ENCODE measurements at regions not wholly inside any gene's neighbourhood (a gene's known extent, or its start where the extent isn't known, plus 50 kb on each side); places are given as distances from the start of the nearest gene placed in this dataset.

- ChIA-PET CTCF (interaction anchor here (0.6 to 1.5 kb wide), 6 partner anchors 51 to 631 kb away, joined by 3 to 4 read pairs (median 3); no protein-coding TSS in a partner anchor), POLR2A (interaction anchor here (1.4 to 1.9 kb wide), 2 partner anchors 11 to 14 kb away, joined by 3 to 6 read pairs; no protein-coding TSS in a partner anchor)
- Mint-ChIP-seq H3K4me1 (ENCODE audit: insufficient read depth, unreplicated experiment) (peaks cover 34% of the 10 kb centered on the region), H3K27ac (ENCODE audit: low read depth, unreplicated experiment) (peak overlapping the region; percentile 78), H3K36me3 (ENCODE audit: insufficient read depth, unreplicated experiment) (no peaks in the 10 kb centered on the region), H3K9me3 (ENCODE audit: unreplicated experiment) (no peaks in the 10 kb centered on the region), H3K27me3 (ENCODE audit: insufficient read depth, unreplicated experiment) (no peaks in the 10 kb centered on the region), H3K4me3 (ENCODE audit: unreplicated experiment) (no peak overlapping the region)
- intact Hi-C loops (cut with micrococcal nuclease) = no loop called here
- BruUV-seq (replicated peaks) = no TSS peak
- no peak for DNase-seq (ENCODE audit: unreplicated experiment)
- TF ChIP-seq CTCF (IDR thresholded peaks at IDR 0.05; ENCODE audit: unreplicated experiment) = no peak
Observed at GRCh38 chr11:130786586-130786985, 129.7 kb downstream of the SNX19 start.

- Mint-ChIP-seq H3K27me3 (ENCODE audit: insufficient read depth, unreplicated experiment) (no peaks in the 10 kb centered on the region), H3K4me3 (ENCODE audit: unreplicated experiment) (peak overlapping the region; percentile 14), H3K9me3 (ENCODE audit: unreplicated experiment) (no peaks in the 10 kb centered on the region), H3K36me3 (ENCODE audit: insufficient read depth, unreplicated experiment) (no peaks in the 10 kb centered on the region), H3K4me1 (ENCODE audit: insufficient read depth, unreplicated experiment) (peaks cover 28% of the 10 kb centered on the region), H3K27ac (ENCODE audit: low read depth, unreplicated experiment) (peak overlapping the region; percentile 78)
- peak; percentile 85 for DNase-seq (ENCODE audit: unreplicated experiment)
- ChIA-PET CTCF (interaction anchor here (0.6 to 1.5 kb wide), 6 partner anchors 38 to 632 kb away, joined by 3 to 4 read pairs (median 3); no protein-coding TSS in a partner anchor), POLR2A (interaction anchor here (0.7 to 1.9 kb wide), 4 partner anchors 12 to 345 kb away, joined by 3 to 6 read pairs (median 4); no protein-coding TSS in a partner anchor)
- intact Hi-C loops (cut with micrococcal nuclease) = no loop called here
- no TSS peak for BruUV-seq (replicated peaks)
- TF ChIP-seq CTCF (IDR thresholded peaks at IDR 0.05; ENCODE audit: unreplicated experiment) = no peak
Observed at GRCh38 chr11:130787092-130787616, 129.1 kb downstream of the SNX19 start.

- CTCF ChIA-PET = interaction anchor here (0.6 to 1.3 kb wide), 3 partner anchors 37 to 356 kb away, joined by 3 to 7 read pairs (median 4); no protein-coding TSS in a partner anchor
- POLR2A ChIA-PET = interaction anchor here (0.7 to 1.9 kb wide), 4 partner anchors 13 to 346 kb away, joined by 3 to 6 read pairs (median 4); no protein-coding TSS in a partner anchor
Observed at GRCh38 chr11:130787973-130788570, 128.2 kb downstream of the SNX19 start.

More at GRCh38 chr11:130787973-130788570, 128.2 kb downstream of the SNX19 start:
- no peak for TF ChIP-seq CTCF (IDR thresholded peaks at IDR 0.05; ENCODE audit: unreplicated experiment)
- intact Hi-C loops (cut with micrococcal nuclease) = no loop called here
- no TSS peak for BruUV-seq (replicated peaks)
- Mint-ChIP-seq H3K27ac (ENCODE audit: low read depth, unreplicated experiment) (peak overlapping the region; percentile 78), H3K9me3 (ENCODE audit: unreplicated experiment) (no peaks in the 10 kb centered on the region), H3K36me3 (ENCODE audit: insufficient read depth, unreplicated experiment) (no peaks in the 10 kb centered on the region), H3K27me3 (ENCODE audit: insufficient read depth, unreplicated experiment) (no peaks in the 10 kb centered on the region), H3K4me3 (ENCODE audit: unreplicated experiment) (no peak overlapping the region), H3K4me1 (ENCODE audit: insufficient read depth, unreplicated experiment) (peaks cover 24% of the 10 kb centered on the region)
- DNase-seq (ENCODE audit: unreplicated experiment) = peak; percentile 21

Measured in MCF 10A (cell line).